ENCODE measurements at regions not wholly inside any gene's neighbourhood (a gene's known extent, or its start where the extent isn't known, plus 50 kb on each side); places are given as distances from the start of the nearest gene placed in this dataset.

- TF ChIP-seq CTCF (IDR thresholded peaks at IDR 0.05) (no peak), POLR2AphosphoS5 (IDR thresholded peaks at IDR 0.05) (no peak)
Measured at GRCh38 chr10:29719281-29719675, 84.5 kb upstream of the SVIL start.
